ENCODE measurements at regions not wholly inside any gene's neighbourhood (a gene's known extent, or its start where the extent isn't known, plus 50 kb on each side); places are given as distances from the start of the nearest gene placed in this dataset.

DNA sequence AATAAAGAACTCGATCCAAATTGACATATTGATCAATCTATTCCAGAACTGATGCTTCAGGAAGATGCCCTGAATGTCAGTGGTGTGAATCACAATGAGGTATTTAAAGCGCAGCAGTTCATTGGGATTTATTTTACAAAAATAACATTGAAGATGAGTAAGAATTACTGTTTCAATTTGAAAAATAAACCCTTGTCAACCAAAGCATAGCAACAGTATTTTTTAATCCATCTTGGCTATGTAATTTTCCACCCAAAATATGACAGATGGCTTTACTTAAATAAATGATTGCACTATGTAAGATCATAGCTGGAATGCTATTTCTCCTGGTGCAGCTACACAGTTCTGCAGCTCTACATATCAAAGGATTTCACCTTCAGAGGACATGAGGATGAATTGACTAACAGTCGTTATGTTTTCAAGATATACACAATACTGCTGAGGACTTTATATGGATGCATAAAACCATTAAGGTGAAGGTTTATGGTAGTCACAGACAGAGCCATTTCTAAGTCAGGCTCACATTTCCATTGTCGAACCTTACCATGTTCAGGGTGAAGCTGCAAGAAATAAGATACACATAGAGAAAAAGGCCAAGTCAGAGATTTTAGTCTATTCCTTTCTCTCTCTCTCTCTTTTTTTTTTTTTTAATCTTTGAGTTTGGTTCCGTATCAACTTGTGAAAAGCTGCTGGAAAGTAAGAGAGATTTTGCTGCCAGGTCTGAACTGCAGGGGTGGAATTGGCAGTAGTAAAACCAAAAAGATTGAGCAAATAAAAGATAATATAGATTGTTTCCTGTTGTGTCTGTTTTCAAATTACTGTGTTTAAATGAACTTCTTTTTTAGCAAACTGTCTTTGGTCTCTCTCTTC is 398.0 kb upstream of the CDH20 start:
- Mint-ChIP-seq H3K4me3 (no peak overlapping the region), H3K4me1 (no peaks in the 10 kb centered on the region), H3K27ac (ENCODE audit: low read depth) (no peak overlapping the region), H3K27me3 (no peaks in the 10 kb centered on the region), H3K9me3 (peaks cover 8% of the 10 kb centered on the region), H3K36me3 (ENCODE audit: insufficient read depth) (no peaks in the 10 kb centered on the region)
- DNase-seq (ENCODE audit: low spot score in 2 of 2) (no peak), ATAC-seq (replicated peaks; ENCODE audit: extremely low read depth, poor library complexity, severe bottlenecking) (no peak)

- no peak overlapping the region for H3K27ac Mint-ChIP-seq (ENCODE audit: low read depth)
- DNase-seq (ENCODE audit: low spot score in 2 of 2) (no peak), ATAC-seq (replicated peaks; ENCODE audit: extremely low read depth, poor library complexity, severe bottlenecking) (no peak)
- peaks cover 8% of the 10 kb centered on the region for H3K9me3 Mint-ChIP-seq
- no peaks in the 10 kb centered on the region for H3K4me1 Mint-ChIP-seq
- H3K27me3 Mint-ChIP-seq, result no peaks in the 10 kb centered on the region
- H3K36me3 Mint-ChIP-seq (ENCODE audit: insufficient read depth), result no peaks in the 10 kb centered on the region
- H3K4me3 Mint-ChIP-seq, result no peak overlapping the region
These were observed 397.1 kb upstream of the CDH20 start for GRCh38 chr18:60936101-60936500.

- Mint-ChIP-seq H3K4me3 (no peak overlapping the region), H3K27me3 (no peaks in the 10 kb centered on the region), H3K27ac (ENCODE audit: low read depth) (no peak overlapping the region), H3K4me1 (no peaks in the 10 kb centered on the region), H3K9me3 (no peaks in the 10 kb centered on the region), H3K36me3 (ENCODE audit: insufficient read depth) (no peaks in the 10 kb centered on the region)
- DNase-seq (ENCODE audit: low spot score in 2 of 2) (no peak), ATAC-seq (replicated peaks; ENCODE audit: extremely low read depth, poor library complexity, severe bottlenecking) (no peak)
These were observed 389.9 kb upstream of the CDH20 start for GRCh38 chr18:60943297-60943696.

DNA sequence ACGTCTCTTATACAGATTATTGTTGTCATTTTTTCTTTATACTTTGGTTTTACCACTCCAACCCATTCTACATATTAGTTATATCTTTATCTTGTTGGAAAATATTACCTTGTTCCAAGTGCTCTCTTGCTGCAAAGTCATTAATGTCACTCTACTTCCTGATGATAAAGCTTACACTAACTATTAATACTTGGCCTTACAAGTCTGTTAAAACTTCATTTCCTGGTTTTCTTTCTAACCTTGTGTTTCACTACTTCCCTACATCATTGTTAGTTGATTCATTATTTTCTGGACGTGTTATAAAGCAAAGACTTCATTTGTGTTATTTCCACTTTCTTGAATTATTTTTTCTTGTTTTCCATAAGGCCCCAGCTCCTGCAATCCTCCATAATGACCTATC is 382.6 kb upstream of the CDH20 start:
- H3K9me3 Mint-ChIP-seq, result no peaks in the 10 kb centered on the region
- ATAC-seq (replicated peaks; ENCODE audit: extremely low read depth, poor library complexity, severe bottlenecking) (no peak), DNase-seq (ENCODE audit: low spot score in 2 of 2) (no peak)
- H3K4me1 Mint-ChIP-seq, result no peaks in the 10 kb centered on the region
- H3K36me3 Mint-ChIP-seq (ENCODE audit: insufficient read depth), result no peaks in the 10 kb centered on the region
- H3K27me3 Mint-ChIP-seq, result no peaks in the 10 kb centered on the region
- H3K27ac Mint-ChIP-seq (ENCODE audit: low read depth), result no peak overlapping the region
- no peak overlapping the region for H3K4me3 Mint-ChIP-seq

DNA sequence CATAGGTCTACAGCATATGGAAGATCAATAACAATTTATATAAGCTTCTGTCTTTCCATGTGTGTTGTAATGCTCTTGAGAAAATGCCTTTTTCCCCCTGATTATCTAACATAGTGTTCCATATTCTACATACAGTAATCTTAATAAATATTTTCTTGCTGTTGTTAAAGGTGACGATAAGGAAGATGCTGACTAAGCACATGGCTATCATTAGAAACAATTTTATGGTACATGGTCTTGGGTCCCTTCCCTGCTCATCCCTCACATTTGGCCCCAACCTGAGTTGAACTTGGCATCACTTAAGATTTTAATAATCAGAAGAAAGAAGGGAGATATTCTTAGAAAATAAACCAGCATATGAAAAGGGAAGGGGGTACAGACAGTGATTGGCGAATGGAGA is 382.1 kb upstream of the CDH20 start:
- H3K27me3 Mint-ChIP-seq, result no peaks in the 10 kb centered on the region
- H3K9me3 Mint-ChIP-seq, result no peaks in the 10 kb centered on the region
- no peak overlapping the region for H3K4me3 Mint-ChIP-seq
- DNase-seq (ENCODE audit: low spot score in 2 of 2), result no peak
- H3K27ac Mint-ChIP-seq (ENCODE audit: low read depth), result no peak overlapping the region
- no peaks in the 10 kb centered on the region for H3K4me1 Mint-ChIP-seq
- no peaks in the 10 kb centered on the region for H3K36me3 Mint-ChIP-seq (ENCODE audit: insufficient read depth)
- no peak for ATAC-seq (replicated peaks; ENCODE audit: extremely low read depth, poor library complexity, severe bottlenecking)

DNA sequence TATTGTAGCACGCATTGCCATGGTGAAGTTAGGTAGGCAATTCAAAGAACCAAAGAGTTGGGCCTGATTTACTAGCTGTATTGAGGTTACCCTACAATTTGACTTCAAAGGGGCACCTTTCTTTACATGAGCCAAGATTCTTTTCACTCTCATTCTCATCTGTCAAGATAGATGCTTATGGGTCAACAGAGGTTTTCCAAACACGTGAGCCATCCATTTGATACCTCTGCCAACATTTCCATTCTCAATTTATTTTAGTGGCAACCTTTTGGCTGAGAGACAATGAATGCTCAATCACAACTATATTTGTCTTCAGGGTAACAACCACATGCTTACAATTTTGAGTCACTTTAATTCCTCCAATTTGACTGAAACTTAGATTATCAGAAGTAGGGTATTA is 370.6 kb upstream of the CDH20 start:
- Mint-ChIP-seq H3K27me3 (no peaks in the 10 kb centered on the region), H3K36me3 (ENCODE audit: insufficient read depth) (no peaks in the 10 kb centered on the region), H3K27ac (ENCODE audit: low read depth) (no peak overlapping the region), H3K4me1 (no peaks in the 10 kb centered on the region), H3K9me3 (peaks cover 11% of the 10 kb centered on the region), H3K4me3 (no peak overlapping the region)
- ATAC-seq (replicated peaks; ENCODE audit: extremely low read depth, poor library complexity, severe bottlenecking), result no peak
- no peak for DNase-seq (ENCODE audit: low spot score in 2 of 2)

- no peaks in the 10 kb centered on the region for H3K4me1 Mint-ChIP-seq
- no peak overlapping the region for H3K27ac Mint-ChIP-seq (ENCODE audit: low read depth)
- no peaks in the 10 kb centered on the region for H3K27me3 Mint-ChIP-seq
- H3K36me3 Mint-ChIP-seq (ENCODE audit: insufficient read depth), result no peaks in the 10 kb centered on the region
- no peak for ATAC-seq (replicated peaks; ENCODE audit: extremely low read depth, poor library complexity, severe bottlenecking)
- H3K9me3 Mint-ChIP-seq, result peaks cover 23% of the 10 kb centered on the region
- H3K4me3 Mint-ChIP-seq, result no peak overlapping the region
- no peak for DNase-seq (ENCODE audit: low spot score in 2 of 2)
These were observed 367.4 kb upstream of the CDH20 start for GRCh38 chr18:60965856-60966255.

DNA sequence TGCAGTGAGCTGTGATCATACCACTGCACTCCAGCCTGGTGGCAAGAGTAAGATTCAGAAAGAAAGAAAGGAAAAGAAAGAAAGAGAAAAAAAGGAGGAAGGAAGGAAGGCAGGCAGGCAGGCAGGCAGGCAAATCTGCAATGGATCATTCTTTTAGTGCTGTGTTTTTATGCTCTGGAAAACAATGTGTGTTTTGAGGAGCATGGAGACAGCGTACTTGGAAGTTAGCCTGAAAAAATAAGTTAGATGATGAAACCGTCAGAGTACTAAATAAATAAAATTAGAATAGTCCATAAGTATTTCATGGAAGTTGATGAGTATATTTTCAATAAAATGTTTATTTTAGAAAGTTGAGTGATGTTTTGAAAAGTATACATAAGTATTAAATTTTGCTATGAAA is 366.4 kb upstream of the CDH20 start:
- H3K27me3 Mint-ChIP-seq, result no peaks in the 10 kb centered on the region

DNA sequence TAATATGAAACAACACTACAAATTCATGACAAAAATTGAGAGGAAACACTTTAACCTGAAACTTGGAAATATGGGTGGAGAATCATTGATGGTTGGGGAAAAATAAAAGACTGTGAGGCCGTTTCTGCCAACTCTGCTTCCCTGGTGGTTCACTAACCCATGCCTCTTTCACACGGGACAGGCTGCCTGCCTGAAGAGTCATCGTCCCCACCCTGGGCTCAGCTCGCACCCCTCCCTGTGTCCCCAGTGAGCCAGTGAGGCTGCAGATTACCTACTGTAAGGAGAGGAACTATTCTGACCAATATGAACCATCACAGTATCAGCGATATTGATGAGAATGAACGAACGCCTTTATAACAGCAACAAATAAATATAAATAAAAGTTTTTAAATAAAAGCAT is 357.8 kb upstream of the CDH20 start:
- DNase-seq (ENCODE audit: low spot score in 2 of 2), result no peak
- peaks cover 9% of the 10 kb centered on the region for H3K9me3 Mint-ChIP-seq
- no peak overlapping the region for H3K27ac Mint-ChIP-seq (ENCODE audit: low read depth)
- ATAC-seq (replicated peaks; ENCODE audit: extremely low read depth, poor library complexity, severe bottlenecking), result no peak
- H3K36me3 Mint-ChIP-seq (ENCODE audit: insufficient read depth), result peaks cover 2% of the 10 kb centered on the region
- H3K4me1 Mint-ChIP-seq, result no peaks in the 10 kb centered on the region
- no peak overlapping the region for H3K4me3 Mint-ChIP-seq
- H3K27me3 Mint-ChIP-seq, result no peaks in the 10 kb centered on the region

More for the DNA sequence above, 366.4 kb upstream of the CDH20 start:
- DNase-seq (ENCODE audit: low spot score in 2 of 2) (no peak), ATAC-seq (replicated peaks; ENCODE audit: extremely low read depth, poor library complexity, severe bottlenecking) (no peak)
- no peaks in the 10 kb centered on the region for H3K4me1 Mint-ChIP-seq
- peaks cover 23% of the 10 kb centered on the region for H3K9me3 Mint-ChIP-seq
- H3K27ac Mint-ChIP-seq (ENCODE audit: low read depth), result no peak overlapping the region
- no peak overlapping the region for H3K4me3 Mint-ChIP-seq
- H3K36me3 Mint-ChIP-seq (ENCODE audit: insufficient read depth), result no peaks in the 10 kb centered on the region

DNA sequence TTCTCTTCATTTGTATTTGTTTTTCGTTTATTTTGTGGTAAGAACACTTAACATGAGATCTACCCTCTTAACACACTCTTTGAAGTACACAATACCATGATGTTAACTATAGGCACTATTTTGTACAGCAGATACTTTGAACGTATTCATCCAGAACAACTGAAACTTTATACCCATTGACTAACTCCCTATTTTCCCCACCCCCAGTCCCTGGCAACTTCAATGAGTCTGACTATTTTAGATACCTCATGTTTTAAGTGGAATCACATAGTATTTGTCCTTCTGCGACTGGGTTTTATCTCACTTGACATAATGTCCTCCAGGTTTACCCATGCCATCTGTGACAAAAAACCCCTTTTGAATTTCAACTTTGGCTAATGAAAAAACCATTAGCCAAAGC is 356.3 kb upstream of the CDH20 start:
- no peaks in the 10 kb centered on the region for H3K27me3 Mint-ChIP-seq
- DNase-seq (ENCODE audit: low spot score in 2 of 2), result no peak
- peaks cover 5% of the 10 kb centered on the region for H3K9me3 Mint-ChIP-seq
- ATAC-seq (replicated peaks; ENCODE audit: extremely low read depth, poor library complexity, severe bottlenecking), result no peak
- no peaks in the 10 kb centered on the region for H3K4me1 Mint-ChIP-seq
- H3K27ac Mint-ChIP-seq (ENCODE audit: low read depth), result no peak overlapping the region
- H3K36me3 Mint-ChIP-seq (ENCODE audit: insufficient read depth), result peaks cover 2% of the 10 kb centered on the region
- H3K4me3 Mint-ChIP-seq, result no peak overlapping the region

DNA sequence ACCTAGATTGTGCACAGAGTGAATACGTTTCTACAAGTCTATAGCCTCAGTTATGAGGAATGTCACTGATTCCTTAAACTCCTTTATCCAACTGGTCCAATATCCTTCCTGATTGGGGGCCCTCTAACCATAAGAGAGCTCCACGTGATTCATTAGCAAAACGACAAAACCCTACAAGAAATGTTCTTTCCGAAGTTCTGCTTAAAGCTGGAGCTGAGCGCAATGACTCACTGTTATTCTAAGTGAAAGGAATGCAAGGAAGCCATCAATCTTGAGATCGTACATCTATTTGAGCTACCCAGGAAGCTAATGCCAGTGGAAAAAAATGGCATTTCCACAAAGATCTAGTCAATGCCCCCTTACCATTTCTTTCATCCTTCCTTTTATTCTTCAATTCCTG is 354.9 kb upstream of the CDH20 start:
- Mint-ChIP-seq H3K27me3 (no peaks in the 10 kb centered on the region), H3K4me3 (no peak overlapping the region), H3K27ac (ENCODE audit: low read depth) (no peak overlapping the region), H3K4me1 (no peaks in the 10 kb centered on the region), H3K36me3 (ENCODE audit: insufficient read depth) (peaks cover 2% of the 10 kb centered on the region), H3K9me3 (peaks cover 11% of the 10 kb centered on the region)
- no peak for DNase-seq (ENCODE audit: low spot score in 2 of 2)
- ATAC-seq (replicated peaks; ENCODE audit: extremely low read depth, poor library complexity, severe bottlenecking), result no peak

DNA sequence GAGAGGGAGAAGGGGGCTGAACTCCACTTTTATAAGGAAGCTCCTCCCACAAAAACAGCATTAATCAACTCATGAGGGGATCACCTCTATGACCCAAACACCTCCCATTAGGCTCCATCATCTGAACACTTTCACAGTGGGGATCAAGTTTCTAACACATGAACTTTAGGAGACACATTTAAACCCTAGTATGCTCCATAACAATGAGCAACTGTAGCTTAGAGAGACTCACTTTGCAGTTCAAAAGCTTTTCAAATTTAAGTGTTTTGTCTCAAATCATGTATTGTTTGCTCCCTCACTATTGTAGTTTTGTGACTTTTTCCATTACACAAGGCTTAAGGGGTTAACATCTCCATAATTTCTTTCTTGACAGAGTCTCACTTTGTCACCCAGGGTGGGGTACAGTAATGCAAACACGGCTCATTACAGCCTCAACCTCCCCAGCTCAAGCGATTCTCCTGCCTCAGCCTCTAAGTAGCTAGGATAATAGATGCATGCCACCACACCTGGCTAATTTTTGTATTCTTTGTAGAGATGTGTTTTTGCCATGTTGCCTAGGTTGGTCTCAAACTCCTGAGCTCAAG is 352.7 kb upstream of the CDH20 start:
- no peak for DNase-seq (ENCODE audit: low spot score in 2 of 2)
- Mint-ChIP-seq H3K4me3 (no peak overlapping the region), H3K27ac (ENCODE audit: low read depth) (no peak overlapping the region)

GRCh38 chr18:60981682-60982328 is 351.4 kb upstream of the CDH20 start:
- Mint-ChIP-seq H3K36me3 (ENCODE audit: insufficient read depth) (peaks cover 2% of the 10 kb centered on the region), H3K27ac (ENCODE audit: low read depth) (no peak overlapping the region), H3K4me3 (no peak overlapping the region), H3K27me3 (no peaks in the 10 kb centered on the region), H3K9me3 (peaks cover 19% of the 10 kb centered on the region), H3K4me1 (no peaks in the 10 kb centered on the region)
- DNase-seq (ENCODE audit: low spot score in 2 of 2) (no peak), ATAC-seq (replicated peaks; ENCODE audit: extremely low read depth, poor library complexity, severe bottlenecking) (no peak)

More for the DNA sequence above, 352.7 kb upstream of the CDH20 start:
- ATAC-seq (replicated peaks; ENCODE audit: extremely low read depth, poor library complexity, severe bottlenecking), result no peak
- H3K27me3 Mint-ChIP-seq, result no peaks in the 10 kb centered on the region
- no peaks in the 10 kb centered on the region for H3K4me1 Mint-ChIP-seq
- H3K9me3 Mint-ChIP-seq, result peaks cover 13% of the 10 kb centered on the region
- H3K36me3 Mint-ChIP-seq (ENCODE audit: insufficient read depth), result peaks cover 2% of the 10 kb centered on the region
